HL-60 (cell line): ENCODE measurements at regions not wholly inside any gene's neighbourhood (a gene's known extent, or its start where the extent isn't known, plus 50 kb on each side); places are given as distances from the start of the nearest gene placed in this dataset.

Experiments used
- CTCF ChIP-seq: IDR thresholded peaks from one replicate; pipeline ENCODE4 v1.5.1; 2011; ENCODE audit warnings: low read length, control low read depth, inconsistent platforms; ENCODE audit not compliant: insufficient read depth
- GABPA ChIP-seq: IDR thresholded peaks from 2 replicates; pipeline ENCODE4 v1.6.1; 2012; ENCODE audit warnings: low read depth
- REST ChIP-seq: IDR thresholded peaks from 2 replicates; pipeline ENCODE4 v1.6.1; 2012; ENCODE audit warnings: low read depth; ENCODE audit not compliant: insufficient replicate concordance

GRCh38 chr7:130970696-130971095, 236.7 kb upstream of the KLF14 start:
- TF ChIP-seq REST = no peak
- TF ChIP-seq CTCF = no peak
- no peak for TF ChIP-seq GABPA
